ENCODE measurements at regions not wholly inside any gene's neighbourhood (a gene's known extent, or its start where the extent isn't known, plus 50 kb on each side); places are given as distances from the start of the nearest gene placed in this dataset.

GRCh38 chr11:105368711-105369110 is 229.1 kb upstream of the CARD18 start:
- TF ChIP-seq CTCF (IDR thresholded peaks at IDR 0.05) (no peak), SIN3A (IDR thresholded peaks at IDR 0.05; ENCODE audit: borderline replicate concordance, insufficient read depth, low read depth, low read length) (no peak), REST (IDR thresholded peaks at IDR 0.05; ENCODE audit: insufficient read depth in 1 of 2, low read depth in 2 of 2, low read length in 1 of 2) (no peak)
